Spleen (tissue), 7 donors: ENCODE measurements at regions not wholly inside any gene's neighbourhood (a gene's known extent, or its start where the extent isn't known, plus 50 kb on each side); places are given as distances from the start of the nearest gene placed in this dataset.

Experiments used
- POLR2A ChIP-seq, 3 donors: fragments of 450-650 bp; IDR thresholded peaks; one replicate each; pipeline ENCODE4 v1.5.1; 2017; ENCODE audit warnings: antibody characterized with exemption in 3 of 3, mild to moderate bottlenecking in 1 of 3
- TF ChIP-seq, protein P1 (sequence below), 11 experiments: fragments of 200-600 bp in 7 of 11; fragments of 450-650 bp in 4 of 11; sonication (generic) in 4 of 11; IDR thresholded peaks in 8 of 11; conservative IDR thresholded peaks in 3 of 11; 1 replicate in 7 of 11; 2 replicates in 4 of 11; pipeline versions ENCODE4 v1.4.0 to v1.8.0; 2016 to 2021; ENCODE audit warnings: antibody characterized with exemption in 11 of 11, inconsistent platforms in 4 of 11, mild to moderate bottlenecking in 1 of 11
- donor health status: DM: no; HTN: no; CAD: no; lungs with moderate emphysema.
- donor health status: DM: no; HTN: no; CAD: no.
- donor health status: DM: no; HTN: no; CAD: no.

- TF ChIP-seq, protein P1, sequence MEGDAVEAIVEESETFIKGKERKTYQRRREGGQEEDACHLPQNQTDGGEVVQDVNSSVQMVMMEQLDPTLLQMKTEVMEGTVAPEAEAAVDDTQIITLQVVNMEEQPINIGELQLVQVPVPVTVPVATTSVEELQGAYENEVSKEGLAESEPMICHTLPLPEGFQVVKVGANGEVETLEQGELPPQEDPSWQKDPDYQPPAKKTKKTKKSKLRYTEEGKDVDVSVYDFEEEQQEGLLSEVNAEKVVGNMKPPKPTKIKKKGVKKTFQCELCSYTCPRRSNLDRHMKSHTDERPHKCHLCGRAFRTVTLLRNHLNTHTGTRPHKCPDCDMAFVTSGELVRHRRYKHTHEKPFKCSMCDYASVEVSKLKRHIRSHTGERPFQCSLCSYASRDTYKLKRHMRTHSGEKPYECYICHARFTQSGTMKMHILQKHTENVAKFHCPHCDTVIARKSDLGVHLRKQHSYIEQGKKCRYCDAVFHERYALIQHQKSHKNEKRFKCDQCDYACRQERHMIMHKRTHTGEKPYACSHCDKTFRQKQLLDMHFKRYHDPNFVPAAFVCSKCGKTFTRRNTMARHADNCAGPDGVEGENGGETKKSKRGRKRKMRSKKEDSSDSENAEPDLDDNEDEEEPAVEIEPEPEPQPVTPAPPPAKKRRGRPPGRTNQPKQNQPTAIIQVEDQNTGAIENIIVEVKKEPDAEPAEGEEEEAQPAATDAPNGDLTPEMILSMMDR (IDR thresholded peaks at IDR 0.05 in 8 of 11, conservative IDR thresholded peaks at IDR 0.05 in 3 of 11): no peak
- no peak for TF ChIP-seq POLR2A (IDR thresholded peaks at IDR 0.05)
Measured at GRCh38 chr9:10686943-10687342, 74.1 kb upstream of the PTPRD start.
